ENCODE measurements at regions not wholly inside any gene's neighbourhood (a gene's known extent, or its start where the extent isn't known, plus 50 kb on each side); places are given as distances from the start of the nearest gene placed in this dataset.
"Not testable (repeated sequence)": the region's sequence is repeated elsewhere in the genome, so short reads cannot be mapped to it uniquely, and the experiment has no call there.

DNA sequence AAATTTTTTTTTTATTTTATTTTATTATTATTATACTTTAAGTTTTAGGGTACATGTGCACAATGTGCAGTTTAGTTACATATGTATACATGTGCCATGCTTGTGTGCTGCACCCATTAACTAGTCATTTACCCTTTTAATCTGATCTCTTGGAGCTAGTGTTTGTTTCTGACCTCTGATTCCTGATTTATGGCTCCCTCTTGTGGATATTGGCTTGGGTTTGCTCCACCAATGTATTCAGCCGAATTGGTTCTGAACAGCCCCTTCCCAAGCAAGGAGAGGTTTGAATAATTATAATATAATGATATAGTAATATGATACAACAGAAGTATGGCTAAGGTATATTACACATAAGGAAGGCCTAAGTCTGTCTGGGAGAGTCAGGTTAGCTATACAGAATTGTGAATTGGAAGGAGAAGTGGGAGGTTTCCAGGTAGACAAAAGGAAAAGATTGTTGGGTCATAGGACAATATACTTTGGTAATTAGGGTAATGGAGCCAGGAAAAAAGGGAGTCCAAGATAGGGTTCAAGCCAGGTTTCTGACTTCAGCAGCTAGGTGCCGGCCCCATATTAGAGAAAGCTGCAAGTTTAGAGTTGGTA lies 53.1 kb upstream of the HMCN1 start:
- DNase-seq: peak; percentile 2

DNA sequence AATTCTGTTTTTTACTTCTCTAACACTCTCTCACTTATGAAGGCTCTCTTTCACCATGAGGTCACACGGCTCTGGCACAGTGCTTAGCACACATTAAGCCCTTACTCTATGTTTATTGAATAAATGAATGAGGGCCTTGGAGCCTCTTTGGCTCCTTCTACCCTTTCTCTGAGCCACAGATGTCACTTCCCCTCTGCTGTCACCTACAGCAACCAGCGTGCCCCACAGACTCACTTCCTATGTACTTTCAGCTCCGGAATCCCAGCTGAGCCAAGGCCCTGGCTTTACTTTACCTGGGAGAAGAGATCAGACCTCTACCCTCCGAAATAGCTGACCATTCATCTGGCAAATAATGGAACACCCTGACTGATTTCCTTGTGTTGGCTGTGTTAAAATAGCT lies 53.7 kb upstream of the HMCN1 start:
- peak; percentile 10 for DNase-seq

DNA sequence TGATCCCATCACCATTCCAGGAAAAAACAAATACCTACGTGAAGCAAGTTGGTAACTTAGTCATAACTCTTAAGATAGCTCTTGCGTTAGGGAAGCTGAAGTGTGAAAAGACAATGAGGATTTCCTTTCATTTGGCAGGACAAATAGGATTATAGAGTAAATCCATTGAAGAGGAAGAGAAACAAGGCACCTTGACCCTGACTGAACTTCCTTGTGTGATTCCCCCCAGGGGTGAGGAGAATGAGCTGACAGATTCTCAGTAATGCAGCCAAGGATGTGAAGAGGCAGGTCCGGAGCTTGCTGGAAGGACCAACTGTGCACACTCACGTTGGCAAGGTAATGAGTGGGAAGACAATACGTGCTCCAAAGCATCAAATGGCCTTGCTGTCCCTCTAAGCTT lies 55.0 kb upstream of the HMCN1 start:
- no peak for DNase-seq

DNA sequence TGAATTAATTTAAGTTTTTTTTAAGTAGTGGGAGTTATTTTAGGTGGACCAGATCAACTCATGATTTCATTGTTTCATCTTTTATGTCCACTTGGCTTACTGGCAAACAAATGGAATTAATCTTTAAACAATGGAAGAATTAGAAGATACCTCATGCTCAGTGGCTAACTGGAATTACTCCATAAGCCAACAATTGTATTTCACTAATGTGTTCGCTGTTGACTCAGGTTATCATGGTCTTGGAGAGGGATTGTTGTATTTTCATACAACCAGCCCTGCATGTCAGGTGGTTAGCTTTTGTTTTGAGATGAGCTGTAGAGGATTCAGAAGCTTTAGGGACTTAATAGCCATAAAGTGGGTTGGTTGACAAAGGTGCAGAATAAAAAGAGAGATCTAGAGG lies 57.2 kb upstream of the HMCN1 start:
- DNase-seq: no peak

DNA sequence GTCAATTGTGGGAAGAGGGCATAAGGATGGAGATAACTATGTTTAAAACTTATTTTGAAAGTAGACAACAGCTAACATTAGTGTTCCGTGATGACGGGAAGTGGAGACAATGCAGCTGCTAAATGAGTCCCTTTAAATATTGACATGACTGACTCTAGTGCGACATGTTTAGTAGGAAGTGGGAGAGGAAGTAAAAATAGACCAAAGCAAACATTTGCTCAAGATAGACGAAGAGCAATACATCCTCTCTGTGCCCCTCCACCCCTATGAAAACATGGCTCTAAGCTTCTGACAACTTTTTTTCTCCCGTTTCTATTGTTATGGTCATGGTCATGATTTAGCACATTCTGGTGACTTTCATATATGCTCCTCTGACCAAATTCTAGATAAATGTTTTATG lies 60.0 kb upstream of the HMCN1 start:
- DNase-seq: no peak

DNA sequence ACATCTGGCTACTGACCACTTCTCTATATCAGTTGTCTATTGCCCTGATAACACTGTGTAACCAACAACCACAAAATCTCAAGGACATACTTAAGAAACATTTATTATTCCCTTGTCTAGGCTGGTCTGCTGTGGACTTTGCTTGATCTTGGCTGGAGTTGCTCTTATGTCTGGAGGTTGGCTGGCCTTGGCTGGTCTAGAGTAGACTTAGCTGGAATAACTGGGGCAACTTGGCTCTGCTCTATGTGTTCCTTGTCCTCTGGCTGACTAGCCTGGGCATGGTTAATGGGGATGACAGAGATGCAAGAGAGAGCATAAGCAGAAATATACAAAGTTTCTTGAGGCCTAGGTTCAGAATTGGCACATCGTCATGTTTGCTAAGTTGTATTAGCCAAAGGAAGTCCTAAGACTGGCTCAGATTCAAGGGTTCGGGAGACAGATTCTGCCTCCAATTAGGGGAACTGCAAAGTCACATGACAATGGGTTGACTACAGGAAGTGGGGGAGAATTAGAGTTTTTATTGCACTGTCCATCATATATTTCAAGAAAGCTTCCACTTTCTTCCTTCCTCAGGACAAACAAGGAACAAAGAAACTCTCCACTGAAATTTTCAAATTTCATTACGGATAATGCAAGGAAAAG lies 61.4 kb upstream of the HMCN1 start:
- DNase-seq: no peak

DNA sequence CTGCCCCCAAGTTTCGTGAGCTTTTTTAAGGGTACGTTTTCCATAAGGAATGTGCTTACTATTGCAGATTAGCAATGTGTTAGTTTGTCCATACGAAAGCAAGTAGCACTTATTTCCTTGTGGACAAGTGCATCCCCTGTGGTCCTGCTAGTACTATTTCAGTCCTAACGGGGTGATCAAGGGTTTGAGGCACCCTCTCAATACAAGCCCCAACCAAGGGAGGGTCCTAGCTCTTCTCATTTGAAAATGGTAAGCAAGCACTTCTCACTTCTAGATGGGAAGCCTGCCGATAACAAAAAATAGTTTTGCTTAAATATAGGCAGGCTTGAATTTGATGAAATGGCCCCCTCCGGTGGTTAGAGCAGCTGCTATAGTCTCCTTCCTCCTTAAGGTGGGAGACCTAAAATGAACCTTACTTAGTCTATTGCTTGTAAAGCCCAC lies 64.0 kb upstream of the HMCN1 start:
- peak; percentile 52 for DNase-seq

DNA sequence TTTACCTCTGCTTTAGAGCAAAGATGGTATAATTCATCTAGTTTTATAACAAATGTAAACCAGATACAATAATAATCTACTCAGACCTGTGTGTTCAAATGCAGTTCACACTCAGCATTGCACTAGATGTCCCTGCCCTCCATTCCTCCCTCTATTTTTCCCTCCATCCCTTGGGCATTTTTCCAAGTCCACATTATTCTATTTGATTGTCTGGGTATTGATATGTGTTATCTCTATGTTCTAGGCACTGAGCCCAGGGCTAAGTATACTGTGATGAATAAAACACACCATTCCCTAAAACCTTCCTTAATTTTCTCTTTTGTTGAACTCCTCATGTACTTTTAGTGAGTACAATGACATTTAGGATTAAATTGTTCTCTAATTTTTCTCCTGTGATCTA lies 66.2 kb upstream of the HMCN1 start:
- no peak for DNase-seq

DNA sequence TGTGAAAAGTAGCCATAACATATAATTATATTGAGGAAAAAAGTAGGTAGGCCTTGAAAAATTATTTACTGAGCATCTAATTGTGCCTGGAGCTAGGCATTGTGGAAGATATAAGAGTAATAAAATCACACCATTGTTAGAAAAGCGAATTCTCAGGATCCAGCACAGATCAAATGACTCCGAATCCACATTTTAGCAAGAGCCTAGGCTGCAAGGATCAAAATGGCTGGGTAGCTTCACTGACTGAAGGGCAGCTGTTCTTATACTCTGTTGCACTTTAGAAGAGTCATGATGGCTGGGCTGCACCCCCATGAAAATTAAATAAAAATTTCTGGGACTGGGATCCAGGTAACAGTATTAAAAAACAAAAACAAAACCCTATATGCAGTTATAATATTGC lies 67.6 kb upstream of the HMCN1 start:
- no peak for DNase-seq

DNA sequence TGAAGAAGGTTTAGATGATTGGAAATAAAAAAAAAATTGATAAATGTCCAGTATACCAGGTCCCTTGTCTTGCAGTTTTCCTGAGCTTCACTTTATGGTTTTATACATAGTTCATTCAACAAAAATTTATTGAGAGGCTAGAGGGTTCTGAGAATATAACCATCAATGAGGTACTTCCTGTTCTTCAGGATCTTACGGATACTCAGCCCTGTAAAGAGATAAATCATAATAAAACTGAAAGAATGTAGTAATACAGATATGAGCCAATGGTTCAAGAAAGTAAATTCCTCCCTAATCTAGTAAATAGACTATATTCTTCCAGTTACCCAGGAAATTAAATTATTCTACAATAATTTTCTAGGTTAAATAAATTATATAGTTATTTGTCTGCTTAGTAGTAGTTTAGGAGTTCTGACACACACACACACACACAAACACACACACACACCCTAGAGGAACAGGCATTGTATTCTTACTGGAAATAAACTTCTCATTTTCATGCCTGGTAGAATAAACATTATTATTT lies 70.4 kb upstream of the HMCN1 start:
- DNase-seq: no peak

DNA sequence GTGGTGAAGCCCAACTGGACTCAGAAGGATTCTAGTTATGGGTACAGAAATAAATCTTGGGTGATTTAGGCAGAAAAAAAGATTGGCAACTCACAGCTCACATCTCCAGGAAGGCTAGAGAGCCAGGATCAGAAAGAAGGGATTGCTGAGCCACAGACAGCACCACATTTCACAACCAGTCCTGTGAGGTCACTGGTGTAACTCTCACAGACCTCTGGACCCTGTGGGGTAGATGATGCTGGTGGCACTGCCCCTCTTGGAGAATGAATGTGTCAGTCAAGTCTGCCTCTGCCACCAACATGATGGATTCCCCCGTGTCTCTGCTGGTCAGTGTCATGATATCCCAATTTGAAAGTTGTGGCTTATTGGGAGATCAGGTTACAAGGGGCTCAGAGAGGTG lies 70.9 kb upstream of the HMCN1 start:
- no peak for DNase-seq

DNA sequence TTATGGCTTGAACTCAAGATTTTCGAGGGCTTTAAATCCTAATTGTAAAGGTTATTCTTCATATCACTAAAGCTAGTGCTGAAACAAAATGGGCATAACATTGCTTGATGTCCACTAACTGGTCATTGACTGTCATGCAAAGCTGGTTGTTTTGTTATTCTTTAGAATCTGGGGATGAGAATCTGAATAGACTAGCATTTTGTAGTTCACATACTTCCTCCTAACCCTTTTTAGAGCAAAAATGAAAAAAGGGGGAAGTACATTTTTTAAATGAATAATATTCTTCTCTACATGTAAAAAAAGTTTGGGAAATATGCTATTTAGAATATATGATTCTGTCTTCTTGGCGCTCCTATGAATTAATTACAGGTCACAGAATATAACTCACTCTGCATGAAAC lies 72.2 kb upstream of the HMCN1 start:
- DNase-seq: no peak

DNA sequence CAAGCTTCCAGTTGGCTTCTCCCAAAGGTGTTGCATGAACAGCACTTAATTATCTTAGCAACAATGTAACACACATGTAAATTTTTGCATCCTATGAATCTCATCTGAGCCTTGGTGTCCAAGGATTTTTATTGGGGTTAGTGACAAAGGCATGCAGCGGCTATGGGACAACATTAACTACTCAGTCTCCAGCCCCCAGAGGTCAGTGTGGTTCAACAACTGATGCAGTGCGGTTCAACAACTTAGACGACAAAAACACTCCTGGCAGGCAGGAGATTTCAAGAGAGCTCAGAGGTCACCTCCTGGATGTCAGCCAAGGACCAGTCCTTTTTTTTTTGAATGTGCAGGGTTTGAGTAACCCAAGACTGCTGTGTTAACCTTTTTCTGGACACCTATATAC lies 77.5 kb upstream of the HMCN1 start:
- no peak for DNase-seq

DNA sequence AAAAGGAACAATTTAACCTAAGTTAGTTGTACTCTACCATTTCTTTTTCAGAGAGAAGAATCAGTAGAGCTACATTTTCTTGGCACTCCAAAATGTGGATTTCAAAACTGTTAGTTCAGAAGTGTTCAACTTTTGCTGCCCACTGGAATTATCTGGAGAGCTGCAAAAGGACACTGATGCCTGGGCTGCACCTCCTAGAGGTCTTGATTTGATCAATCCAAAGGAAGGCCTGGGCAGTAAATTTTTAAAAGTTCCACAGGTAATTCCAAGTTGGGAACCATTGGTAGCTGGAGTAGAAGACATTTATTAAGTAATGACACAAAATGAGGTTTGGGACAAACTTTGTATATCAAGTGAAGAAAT lies 79.3 kb upstream of the HMCN1 start:
- no peak for DNase-seq

DNA sequence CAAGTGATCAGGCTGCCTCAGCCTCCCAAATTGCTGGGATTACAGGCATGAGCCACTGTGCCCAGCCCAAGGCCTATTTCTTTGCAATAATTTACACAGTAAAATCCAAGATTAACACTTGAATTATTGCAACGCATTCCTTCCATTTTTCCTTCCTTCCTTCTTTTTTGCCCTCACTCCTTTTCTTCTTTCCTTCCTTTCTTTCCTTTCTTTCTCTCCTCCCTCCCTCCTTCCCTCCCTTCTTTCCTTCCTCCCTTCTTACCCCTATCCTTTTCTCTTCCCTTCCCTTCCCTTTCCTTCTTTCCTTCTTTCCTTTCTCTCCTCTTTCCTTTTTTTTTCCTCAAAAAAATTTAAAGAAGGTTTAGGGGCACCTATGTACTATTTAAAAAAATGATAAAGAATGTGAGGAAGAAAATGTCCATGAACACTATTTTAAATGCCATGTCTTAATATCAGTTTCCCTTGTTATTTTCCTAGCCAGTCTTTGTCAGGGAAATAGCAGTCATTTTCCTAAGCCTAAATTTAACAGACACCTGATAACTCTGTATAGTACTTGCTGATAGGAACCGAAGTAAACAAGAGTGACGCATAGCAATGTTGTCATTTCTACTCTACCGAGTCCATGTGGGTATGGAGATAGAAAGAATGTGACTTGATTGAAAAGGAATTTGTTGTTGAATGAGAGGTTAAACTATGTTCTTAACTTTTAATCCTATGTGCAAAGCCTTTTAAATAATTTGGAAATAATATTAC lies 79.8 kb upstream of the HMCN1 start:
- no peak for DNase-seq

DNA sequence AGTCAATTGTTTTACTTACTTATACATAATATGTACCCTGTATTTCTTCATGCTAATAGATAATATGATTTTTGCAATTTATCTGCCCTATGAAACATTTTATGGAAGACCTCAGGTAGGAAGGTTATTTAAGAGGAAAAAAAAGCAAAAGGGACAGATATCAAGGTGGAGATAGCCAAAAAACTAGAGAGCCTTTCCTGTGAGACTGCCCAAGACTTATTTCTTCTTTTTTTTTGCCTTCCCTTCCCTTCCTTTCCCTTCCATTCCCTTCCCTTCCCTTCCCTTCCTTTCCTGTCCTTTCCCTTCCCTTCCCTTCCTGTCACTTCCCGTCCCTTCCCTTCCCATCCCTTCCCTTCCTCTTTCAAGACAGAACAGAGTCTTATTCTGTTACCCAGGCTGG lies 80.6 kb upstream of the HMCN1 start:
- no peak for DNase-seq

DNA sequence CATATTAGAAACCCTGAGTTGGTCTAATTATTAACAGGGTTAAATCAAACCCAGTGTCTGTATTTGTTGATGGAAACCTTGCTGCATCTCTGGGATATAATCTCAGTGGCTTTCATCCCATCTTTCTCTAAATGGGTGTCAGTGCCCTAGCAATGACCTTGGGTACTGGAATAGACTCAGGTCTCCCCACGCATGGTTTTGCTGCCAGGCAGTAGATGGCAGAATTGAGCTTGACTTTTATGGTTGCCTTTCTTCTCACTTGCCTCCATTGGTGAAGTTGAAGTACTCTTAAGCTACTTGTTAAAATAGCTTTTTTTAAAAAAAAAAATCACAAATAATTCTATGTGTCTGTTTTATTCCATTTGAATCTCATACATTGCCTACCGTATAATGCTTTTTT lies 81.8 kb upstream of the HMCN1 start:
- DNase-seq: no peak

DNA sequence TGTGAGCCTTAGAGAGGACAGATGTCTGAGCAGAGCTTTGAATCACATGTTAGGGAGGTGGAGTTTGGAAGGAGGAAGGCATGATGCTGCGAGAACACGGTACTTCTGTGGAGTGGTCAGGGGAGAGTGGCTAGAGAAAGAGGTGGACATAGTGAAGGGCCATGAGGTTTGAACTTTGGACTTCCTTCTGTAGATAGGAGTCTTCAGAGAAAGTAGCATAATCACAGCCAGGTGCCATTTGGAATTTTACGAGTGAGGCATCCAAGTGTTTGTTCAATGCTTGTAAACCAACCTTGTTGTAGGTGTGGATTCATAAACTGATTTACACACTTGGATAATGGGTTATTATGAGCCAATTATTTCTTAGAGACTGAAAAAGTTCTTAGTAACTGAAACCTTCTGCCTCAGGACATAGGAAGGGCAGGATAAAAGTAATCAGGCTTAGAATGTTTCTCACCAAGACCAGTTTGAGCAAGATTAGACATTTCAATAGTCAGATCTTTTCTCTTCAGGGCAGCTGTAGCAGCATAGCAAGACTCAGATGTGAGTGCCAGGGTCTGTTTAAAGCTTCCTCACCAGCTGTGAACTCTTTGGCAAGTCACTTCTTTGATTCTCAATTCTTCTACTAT lies 83.5 kb upstream of the HMCN1 start:
- DNase-seq: no peak

DNA sequence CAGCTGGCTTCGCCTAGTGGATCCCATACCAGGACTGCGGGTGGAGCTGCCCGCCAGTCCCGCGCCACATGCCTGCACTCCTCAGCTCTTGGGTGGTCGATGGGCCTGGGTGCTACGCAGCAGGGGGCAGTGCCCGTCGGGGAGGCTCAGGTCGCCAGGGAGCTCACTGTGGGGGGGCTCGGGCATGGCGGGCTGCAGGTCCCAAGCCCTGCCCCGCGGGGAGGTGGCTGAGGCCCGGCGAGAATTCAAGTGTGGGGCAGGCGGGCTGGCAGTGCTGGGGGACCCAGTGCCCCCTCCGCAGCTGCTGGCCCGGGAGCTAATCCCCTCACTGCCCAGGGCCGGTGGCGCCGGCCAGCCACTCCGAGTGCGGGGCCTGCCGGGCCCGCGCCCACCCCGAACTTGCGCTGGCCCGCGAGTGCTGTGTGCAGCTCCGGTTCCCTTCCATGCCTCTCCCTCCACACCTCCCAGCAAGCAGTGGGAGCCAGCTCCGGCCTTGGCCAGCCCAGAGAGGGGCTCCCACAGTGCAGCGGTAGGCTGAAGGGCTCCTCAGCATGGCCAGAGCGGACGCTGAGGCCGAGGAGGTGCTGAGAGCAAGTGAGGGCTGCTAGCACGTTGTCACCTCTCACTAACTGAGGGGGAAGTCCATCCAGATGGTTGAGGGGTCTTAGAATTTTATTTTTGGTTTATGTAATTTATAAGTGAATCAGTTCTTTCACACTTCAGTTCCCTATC lies 85.2 kb upstream of the HMCN1 start:
- no peak for DNase-seq

DNA sequence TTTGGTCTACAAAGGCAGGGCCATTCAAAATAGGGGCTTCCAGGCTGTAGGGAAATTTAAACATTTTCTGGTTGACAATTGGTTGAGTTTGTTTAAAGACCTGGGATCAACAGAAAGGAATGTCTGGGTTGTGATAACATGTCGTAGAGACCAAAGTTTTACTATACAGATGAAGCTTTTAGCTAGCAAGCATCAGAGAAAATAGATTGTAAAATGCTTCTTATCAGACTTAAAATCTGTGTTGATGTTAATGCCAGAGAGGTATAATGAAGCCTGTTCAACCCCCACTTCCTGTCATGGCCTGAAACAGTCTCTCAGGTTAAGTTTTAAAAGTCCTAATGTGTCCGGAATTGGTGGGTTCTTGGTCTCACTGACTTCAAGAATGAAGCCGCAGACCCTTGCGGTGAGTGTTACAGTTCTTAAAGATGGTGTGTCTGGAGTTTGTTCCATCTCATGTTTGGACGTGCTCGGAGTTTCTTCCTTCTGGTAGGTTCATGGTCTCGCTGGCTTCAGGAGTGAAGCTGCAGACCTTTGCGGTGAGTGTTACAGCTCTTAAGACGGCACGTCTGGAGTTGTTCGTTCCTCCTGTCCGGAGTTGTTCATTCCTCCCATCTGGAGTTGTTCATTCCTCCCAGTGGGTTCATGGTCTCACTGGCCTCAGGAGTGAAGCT lies 86.5 kb upstream of the HMCN1 start:
- DNase-seq: not testable (repeated sequence)

DNA sequence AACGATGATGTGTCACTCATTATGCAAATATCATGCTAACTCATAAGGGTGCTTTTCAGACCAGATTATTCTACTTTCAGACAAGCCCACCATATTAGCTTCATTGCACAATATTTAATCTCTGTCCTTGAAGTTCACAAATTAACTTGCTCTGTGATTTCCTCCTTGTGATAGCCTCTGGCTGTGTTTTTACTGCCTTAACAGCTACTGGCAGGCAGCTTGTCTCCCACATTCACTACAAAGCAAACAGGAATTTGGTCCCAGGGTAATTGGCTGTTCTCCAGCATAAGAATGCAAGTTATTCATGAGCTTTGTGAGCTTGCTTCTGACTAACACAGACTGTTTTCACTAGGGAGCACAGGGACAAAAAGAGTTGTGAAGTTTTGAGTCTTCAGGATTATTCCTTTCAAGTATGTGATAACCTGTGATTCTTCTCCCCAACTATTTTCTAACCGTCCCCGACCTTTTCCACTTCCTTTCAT lies 87.9 kb upstream of the HMCN1 start:
- no peak for DNase-seq

DNA sequence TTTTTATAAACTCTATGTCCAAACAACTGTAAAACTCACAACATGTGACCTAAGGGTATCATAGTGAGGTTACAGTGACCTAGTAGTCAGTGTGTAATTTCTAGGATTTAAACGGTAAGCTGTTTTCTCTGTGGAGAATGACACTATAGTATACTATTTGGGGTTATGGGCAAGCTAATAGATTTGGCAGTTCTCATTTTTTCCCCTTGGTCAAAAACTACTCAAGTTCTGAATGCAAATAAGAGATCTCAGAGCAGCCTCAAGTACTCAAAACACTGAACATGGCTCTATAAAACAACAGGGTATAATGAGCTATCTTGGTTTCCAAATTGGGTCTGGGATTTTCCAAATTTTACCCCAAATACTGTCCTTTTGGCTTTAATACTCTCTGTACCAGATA lies 88.5 kb upstream of the HMCN1 start:
- no peak for DNase-seq
